Mesodermal cell (in vitro differentiated cells): ENCODE measurements at regions not wholly inside any gene's neighbourhood (a gene's known extent, or its start where the extent isn't known, plus 50 kb on each side); places are given as distances from the start of the nearest gene placed in this dataset.

ENCODE experiments used
- H3K27ac ChIP-seq: 2 replicates; pipeline ENCODE4 v1.7.0; 2013; ENCODE audit warnings: mild to moderate bottlenecking, low read depth, low read length, moderate library complexity; ENCODE audit not compliant: severe bottlenecking
- H3K36me3 ChIP-seq: 2 replicates; pipeline ENCODE4 v1.7.1; 2013; ENCODE audit warnings: mild to moderate bottlenecking, low read length, moderate library complexity; ENCODE audit not compliant: control insufficient read depth, insufficient read depth
- H3K4me1 ChIP-seq: one replicate; pipeline ENCODE4 v1.7.1; 2013; ENCODE audit warnings: mild to moderate bottlenecking, low read length; ENCODE audit not compliant: insufficient read depth, control insufficient read depth, poor library complexity, severe bottlenecking
- H3K4me3 ChIP-seq: 2 replicates; pipeline ENCODE4 v1.7.0; 2013; ENCODE audit warnings: low read length, control low read depth, mild to moderate bottlenecking; ENCODE audit not compliant: insufficient read depth, poor library complexity, severe bottlenecking; ENCODE audit errors: extremely low read depth
- H3K9me3 ChIP-seq: 2 replicates; pipeline ENCODE4 v1.7.1; 2013; ENCODE audit warnings: mild to moderate bottlenecking, low read length, moderate library complexity; ENCODE audit not compliant: control insufficient read depth
- WGBS, 2 experiments: methylation state at CpG; one replicate each; pipeline ENCODE4 v1.1.5; 2013; ENCODE audit warnings: missing lambda C conversion rate in 2 of 2; ENCODE audit not compliant: insufficient coverage in 2 of 2; 5-methylcytosine and 5-hydroxymethylcytosine counted together

- H3K36me3 ChIP-seq = no peaks in the 10 kb centered on the region
- H3K4me3 ChIP-seq = no peak overlapping the region
- H3K4me1 ChIP-seq = peaks cover 11% of the 10 kb centered on the region
- 100% methylated on average over 1 to 2 of the region's 2 CpGs for WGBS, 2 experiments
- H3K9me3 ChIP-seq = no peaks in the 10 kb centered on the region
- H3K27ac ChIP-seq = no peak overlapping the region
These were observed 51.3 kb upstream of the TSPAN2 start for GRCh38 chr1:115140442-115141144.

- 97% methylated on average over 6 of the region's 9 CpGs; no CpG with 5 or more reads in 1 of the 2 experiments for WGBS, 2 experiments
These were observed 50.1 kb upstream of the TSPAN2 start for GRCh38 chr1:115139381-115139780.

More at GRCh38 chr1:115139381-115139780, 50.1 kb upstream of the TSPAN2 start:
- peaks cover 23% of the 10 kb centered on the region for H3K4me1 ChIP-seq
- H3K36me3 ChIP-seq = no peaks in the 10 kb centered on the region
- H3K27ac ChIP-seq = no peak overlapping the region
- no peak overlapping the region for H3K4me3 ChIP-seq
- no peaks in the 10 kb centered on the region for H3K9me3 ChIP-seq
